HG03378 (cell line): ENCODE measurements at regions not wholly inside any gene's neighbourhood (a gene's known extent, or its start where the extent isn't known, plus 50 kb on each side); places are given as distances from the start of the nearest gene placed in this dataset.
"Not testable (repeated sequence)": the region's sequence is repeated elsewhere in the genome, so short reads cannot be mapped to it uniquely, and the experiment has no call there.

Experiments used
- ATAC-seq: cut with Tn5 transposase; IDR thresholded peaks from one replicate; pipeline ENCODE4 v1.9.1; 2021; ENCODE audit warnings: mild to moderate bottlenecking, moderate library complexity; ENCODE audit not compliant: unreplicated experiment

DNA sequence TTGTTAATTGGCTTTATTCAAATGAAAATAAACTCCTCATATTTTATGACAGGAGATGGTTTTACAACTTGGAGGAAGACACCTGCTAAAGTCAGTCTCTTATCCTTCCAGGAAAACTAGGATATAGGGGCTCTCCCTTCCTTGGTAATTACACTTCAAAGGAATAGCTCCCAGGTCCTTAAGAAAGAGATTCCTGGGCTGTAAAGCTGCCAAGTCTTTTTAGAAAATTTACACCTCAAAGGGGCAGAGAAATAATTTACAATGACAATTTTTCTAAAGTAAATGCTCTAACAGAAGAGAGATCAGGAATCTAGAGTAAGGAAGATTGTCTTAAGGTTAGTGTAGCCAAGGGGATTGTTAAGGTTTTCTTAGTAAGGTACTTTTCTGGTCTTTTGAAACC is 1359.0 kb downstream of the OLFM4 start:
- ATAC-seq, result no peak

DNA sequence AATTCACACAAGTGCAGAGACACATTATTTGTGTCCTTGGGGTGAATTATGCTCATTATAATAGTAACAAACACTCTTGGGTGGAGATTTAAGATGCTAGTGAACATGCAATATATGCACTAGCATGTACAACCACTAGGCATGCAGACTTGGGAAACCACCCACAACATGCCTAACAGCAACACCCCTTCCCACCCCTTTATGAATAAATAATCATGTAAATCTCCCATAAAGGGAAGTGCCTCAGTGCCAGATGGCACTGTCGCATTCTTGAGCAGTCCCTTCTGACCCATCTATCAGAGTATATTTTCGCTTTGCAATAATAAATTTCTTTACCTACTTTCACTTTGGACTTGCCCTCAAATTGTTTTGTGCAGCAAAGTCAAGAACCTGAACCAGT is 1362.2 kb downstream of the OLFM4 start:
- ATAC-seq, result no peak

DNA sequence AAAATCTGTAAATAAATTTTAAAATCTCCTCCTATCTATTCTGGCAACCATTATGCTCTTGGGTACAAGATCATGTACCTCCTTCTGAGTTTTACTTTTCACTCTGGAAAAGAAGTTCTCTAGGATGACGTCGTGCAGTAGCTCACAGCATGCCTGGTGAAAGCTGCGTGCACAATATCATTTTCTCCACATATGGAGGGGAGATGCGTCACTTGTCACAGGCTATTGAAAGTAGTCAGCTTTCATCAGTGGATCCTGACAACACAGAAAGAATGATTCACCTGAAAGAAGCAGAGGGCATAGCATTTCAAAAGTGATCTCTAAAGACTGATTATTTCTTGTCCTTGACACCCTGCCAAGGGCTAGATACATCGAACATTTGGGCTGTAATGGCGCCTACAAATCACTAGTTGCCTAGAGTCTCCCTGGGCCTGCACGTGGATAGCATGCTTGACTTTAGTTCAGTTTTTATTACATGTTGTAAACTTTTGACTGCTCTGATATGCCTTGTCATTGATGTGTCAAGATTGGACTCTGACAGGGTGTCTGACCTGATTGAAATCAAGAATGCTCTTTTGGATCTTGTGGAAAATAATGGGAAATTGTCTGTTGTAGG is 1365.6 kb downstream of the OLFM4 start:
- no peak for ATAC-seq

DNA sequence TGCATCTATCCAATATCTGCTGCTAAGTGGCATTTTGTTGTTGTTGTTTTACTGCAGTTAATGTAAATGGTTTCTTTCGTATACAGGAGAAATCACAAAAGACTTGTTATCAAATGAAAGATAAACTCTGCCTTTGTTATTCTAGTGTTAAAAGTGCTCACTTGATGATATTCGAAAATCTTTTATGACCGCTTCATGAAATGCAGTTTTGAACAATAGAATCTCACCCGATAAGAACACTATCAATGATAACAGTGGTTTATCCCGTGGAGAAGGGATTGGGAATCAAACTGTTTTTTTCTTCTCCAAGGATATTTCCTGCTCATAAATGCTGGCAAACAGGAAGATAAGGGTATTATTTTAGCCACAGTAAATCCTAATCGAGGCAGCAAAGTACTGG is 1366.3 kb downstream of the OLFM4 start:
- no peak for ATAC-seq

DNA sequence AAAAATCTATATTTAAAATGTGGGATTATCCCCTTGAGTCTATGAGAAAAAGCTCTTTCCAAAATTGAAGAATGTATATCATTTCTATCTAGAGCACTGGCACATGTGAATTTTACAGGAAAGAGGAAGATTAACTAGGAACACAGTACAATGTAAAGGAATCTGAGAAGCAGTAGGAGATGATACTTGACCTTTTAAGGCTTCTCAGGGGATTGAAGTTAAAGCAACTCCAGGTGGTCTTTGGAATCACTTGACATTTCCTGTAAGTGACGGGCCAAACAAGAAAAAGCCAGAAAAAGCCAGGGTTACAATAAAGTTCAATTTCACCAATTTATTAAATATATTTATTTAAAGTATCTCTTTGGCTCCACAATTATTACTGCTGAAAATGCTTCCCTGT is 1373.9 kb downstream of the OLFM4 start:
- ATAC-seq, result no peak

DNA sequence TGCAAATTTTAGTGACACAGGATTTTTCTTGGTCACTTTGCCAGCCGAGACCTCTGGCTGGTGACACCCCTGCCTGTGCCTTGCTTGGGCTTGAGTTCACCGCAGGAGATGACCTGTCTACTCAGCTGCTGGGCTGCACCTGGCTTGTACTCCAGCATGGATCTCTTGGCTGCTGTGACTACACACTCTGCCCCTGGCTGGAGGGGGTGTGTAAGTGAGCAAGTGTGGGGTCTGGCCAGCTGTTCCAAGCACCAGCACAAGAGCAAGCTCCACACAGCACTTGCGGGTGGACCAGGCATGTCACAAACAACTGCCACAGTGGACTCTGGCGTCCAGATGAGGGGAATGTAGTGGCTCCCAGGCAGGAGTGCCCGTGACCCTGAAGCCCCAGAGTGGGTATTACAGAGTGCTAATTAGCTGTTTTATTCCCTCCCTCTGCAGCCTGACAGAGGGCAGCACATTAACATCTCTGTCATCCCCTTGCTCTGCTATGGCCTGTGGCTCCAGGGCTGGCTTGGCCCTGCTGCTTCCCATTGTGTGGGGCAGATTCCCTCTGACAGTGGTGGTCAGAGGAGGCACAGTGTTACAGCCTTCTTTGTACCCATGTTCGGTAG is 1387.2 kb downstream of the OLFM4 start:
- ATAC-seq, result no peak

DNA sequence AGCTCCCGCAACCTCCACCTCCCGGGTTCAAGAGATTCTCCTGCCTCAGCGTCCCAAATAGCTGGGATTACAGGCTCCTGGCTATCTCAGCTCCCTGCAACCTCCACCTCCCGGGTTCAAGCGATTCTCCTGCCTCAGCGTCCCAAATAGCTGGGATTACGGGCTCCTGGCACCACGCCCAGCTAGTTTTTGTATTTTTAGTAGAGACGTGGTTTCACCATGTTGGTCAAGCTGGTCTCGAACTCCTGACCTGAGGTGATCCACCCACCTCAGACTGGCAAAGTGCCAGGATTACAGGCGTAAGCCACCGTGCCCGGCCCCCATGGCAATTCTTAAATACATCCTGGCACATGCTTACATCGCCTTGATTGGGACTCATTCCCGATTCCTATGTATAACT is 1394.3 kb downstream of the OLFM4 start:
- ATAC-seq, result not testable (repeated sequence)

DNA sequence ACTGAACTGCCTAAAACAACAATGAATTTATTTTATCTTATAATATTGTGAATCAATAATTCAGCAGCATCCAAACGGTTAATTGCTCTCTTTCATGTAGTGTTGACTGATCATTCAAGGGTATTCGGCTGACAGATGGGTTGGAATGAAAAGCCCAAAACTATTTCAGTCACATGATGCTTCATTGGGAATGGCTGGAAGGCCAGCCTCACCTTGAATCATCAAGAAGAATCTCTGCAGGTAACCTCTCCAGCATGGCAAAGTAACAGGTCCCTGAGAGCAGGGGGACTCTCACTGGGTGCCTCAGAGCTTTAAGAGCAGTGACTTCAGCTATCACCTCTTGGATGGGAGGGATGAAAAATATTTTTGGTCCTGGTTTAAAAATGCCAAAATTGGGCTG is 1395.7 kb downstream of the OLFM4 start:
- ATAC-seq, result no peak

DNA sequence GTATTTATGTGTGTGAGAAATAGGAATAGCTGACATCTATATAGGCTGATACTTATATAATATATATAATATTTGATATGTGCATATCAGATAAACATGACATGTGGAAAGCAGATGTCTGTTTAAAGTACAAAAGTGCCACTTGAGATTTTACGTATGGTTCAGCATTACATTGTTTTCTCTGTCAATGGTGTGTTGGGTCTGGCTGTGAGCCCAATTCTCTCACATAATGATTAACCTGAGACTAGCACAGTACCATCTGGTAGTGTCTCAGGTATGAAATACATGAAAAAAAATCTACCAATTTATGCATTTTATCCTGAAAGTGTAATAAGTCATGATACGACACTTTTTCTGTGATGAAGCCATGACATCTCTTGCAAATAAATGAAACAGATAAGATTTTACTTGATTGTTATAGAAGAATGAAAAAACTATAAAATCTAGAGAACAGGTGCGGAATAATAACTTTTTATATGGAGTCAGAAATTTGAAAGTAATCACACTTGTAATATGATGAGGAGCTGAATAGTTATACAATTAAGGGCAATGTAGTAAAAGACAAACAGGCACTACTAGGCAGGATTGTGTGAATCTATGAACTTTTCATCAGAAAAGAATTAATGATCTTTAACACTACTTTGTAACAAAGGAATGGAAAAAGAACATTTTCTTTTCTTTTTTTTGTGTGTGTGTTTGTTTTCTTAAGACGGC is 1405.0 kb downstream of the OLFM4 start:
- no peak for ATAC-seq

DNA sequence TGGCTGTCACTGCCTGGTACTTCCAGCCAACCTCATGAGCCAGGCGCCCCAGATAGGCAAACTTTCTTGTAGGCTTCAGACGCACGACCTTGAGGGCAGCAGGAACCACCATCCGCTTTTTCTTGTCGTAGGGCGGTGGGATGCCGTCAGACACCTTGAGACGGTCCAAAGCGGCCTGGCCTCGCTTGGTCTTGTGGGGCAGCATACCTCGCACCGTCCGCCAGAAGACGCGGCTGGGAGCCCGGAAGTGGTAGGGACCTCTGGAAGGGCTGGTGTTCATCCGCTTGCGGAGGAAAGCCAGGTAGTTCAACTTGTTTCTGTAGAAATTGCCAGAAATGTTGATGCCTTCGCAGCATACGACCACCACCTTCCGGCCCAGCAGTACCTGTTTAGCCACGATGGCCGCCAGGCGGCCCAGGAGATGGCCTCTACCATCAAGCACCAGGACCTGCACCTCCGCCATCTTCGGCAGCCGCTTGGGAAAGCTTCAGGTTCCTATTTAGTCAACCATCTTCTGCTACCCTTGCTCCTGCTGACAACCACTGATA is 1412.3 kb downstream of the OLFM4 start:
- ATAC-seq, result not testable (repeated sequence)

DNA sequence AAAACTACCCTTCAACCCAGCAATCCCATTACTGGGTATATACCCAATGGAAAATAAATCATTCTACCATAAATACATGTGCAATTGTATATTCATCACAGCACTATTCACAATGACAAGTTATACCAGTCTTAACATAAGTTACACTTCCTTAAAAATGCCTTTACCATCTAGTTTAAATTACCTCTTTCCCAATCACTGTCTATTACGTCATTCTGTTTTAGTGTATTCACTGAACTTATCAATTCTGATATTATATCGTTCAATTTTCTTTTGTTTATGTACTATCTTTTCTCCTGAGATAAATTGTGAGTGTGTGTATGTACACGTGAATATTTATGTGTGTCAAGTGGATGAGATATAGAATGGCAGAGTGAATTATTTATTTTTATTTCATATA is 1416.8 kb downstream of the OLFM4 start:
- ATAC-seq, result no peak

DNA sequence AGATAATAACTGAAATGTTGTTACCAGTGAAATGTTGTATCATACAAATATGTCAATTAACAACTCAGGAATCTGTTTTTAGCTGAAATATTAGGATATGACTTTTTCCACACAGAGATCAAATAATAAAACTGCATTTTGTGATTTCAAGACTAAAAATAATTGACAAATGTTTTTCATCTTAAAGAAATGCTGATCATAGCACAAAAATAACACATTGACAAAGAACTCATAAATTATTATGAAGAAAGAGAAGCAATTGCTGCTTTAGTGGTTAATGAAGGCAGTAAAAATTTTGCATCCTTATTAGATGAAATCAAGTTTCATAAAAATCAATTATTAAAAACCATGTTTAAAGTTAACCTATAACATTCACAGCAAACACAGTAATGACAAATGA is 1417.3 kb downstream of the OLFM4 start:
- no peak for ATAC-seq

DNA sequence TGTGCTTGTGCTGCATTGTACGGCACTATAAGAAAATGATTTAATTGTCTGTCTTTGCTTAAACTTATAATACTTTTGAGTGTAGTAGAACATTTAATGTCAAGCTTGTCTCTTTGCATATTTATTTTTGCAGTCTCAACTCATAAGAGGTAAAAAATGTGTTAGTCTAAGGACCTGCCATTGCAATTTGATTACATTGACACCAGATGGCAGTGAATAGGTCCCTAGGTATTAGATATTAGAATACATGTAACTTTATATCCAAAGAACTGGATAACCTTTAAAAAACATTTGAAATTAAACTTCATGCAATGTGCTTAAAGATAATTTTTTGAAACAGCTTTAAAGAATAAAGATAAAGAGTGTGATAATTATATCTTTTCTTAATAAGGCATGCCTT is 1421.3 kb downstream of the OLFM4 start:
- ATAC-seq, result no peak

DNA sequence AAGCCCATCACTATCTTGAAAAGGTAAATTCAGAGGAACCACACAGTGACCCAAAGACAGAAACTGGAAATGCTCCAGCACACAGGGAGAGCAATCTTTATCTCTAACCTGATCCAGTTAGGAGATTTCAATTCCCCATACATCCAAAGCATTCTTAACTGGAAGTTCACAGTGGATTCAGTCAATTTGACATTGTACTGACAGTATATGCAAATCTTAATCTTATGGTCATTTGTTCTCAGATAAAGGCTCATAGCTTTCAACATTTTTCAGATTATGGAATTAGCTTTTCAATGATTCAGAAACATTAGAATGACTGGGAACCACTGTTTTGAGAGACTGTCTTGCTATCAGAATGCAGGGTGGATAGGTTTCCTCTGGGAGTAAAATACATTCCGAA is 1455.6 kb downstream of the OLFM4 start:
- ATAC-seq, result no peak

DNA sequence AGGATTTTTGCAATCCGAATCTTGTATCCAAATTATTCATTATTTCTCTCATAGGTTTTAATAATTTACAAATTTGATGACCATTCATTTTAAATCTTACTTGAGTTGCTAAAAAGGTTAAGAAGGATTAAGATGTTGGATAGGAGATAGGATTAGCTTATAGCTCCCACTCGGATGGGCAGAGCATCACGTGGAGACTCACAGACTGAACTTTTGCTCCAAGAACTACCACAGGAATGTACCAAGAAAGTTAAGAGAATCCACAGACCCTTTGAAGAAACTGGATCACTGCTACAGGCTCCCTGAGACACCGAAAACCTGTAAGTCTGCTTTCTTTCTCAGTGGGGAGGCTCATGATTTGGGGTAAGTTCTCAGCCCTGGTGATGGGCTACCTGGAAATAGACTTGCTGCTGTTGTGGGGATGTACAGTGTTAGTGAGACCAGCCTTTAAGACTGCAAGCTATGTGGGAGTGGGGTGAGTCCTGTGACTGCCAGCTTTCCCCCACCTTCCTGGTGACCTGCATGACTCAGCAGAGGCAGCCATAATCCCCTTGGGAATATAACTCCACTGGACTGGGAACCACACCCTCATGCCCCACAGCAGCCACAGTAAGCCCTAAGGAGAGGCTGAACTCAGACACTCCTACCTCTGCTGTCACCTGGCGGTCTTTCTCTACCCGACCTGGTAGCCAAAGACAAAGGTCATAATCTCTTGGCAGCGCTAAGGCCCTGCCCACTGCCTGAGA is 1458.0 kb downstream of the OLFM4 start:
- ATAC-seq, result no peak

DNA sequence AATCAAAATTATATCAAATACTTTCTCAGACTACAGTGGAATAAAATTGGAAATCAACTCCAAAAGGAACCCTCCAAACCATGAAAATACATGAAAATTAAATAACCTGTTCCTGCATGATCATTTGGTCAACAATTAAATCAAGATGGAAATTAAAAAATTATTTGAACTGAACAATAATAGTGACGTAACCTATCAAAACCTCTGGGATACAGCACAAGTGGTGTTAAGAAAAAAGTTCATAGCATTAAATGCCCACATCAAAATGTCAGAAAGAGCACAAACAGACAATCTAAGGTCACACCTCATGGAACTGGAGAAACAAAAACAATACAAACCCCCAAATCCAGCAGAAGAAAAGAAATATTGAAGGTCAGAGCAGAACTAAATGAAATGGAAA is 1460.7 kb downstream of the OLFM4 start:
- no peak for ATAC-seq

DNA sequence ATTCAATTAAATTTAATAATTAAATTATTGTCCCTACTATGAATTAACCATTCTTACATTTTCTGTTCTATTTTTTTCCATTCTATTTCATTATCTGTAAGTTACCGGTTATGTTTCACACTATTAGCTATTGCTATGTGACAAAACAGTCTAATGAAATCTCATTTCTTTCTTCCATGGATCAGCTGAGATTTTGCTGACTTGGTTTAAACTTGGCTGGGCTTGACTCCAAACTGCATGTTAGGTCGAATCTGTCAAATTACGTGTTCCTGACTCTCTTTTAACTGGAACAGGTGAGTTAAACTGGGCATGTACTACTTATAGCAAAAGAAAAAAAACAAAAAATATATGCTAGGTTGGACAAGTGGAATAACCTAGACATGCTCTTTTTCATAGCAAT is 1464.4 kb downstream of the OLFM4 start:
- ATAC-seq, result no peak

DNA sequence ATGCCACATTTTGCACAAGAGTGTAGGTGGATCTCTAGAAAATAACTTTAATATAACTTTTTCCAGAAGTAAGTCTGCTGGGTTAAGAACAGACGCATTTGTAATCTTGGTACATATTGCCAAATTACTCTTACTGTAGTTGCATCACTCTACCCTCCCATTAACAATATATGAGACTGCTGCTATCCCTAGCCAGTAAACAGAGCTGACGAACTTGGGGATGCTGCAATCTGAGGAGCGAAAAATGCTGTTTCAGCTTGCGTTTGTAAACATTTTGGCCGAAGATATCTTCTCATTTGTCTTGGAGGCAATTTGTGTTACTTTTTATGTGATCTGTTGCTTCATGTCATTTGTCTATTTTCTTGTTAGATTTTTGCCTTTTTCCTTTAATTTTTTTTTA is 1482.8 kb downstream of the OLFM4 start:
- ATAC-seq, result no peak

DNA sequence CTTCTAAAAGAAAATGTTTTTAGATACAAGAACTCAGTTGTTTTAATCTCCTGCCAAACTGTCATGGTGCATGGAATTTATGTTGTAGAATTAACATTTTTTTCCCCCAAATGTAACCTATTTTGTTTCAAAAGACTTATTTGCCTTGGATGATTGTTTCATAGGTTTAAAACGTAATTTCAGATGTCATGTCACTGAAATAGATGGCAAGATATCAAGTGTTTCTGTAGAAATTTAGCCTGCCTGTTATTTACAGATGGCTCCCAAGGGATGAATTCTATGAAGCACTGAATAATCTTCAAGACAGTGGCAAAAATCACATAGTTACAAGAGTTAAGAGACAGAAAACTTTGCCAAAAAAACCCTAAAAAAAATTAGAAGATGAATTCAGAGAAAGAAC is 1484.6 kb downstream of the OLFM4 start:
- ATAC-seq, result no peak

DNA sequence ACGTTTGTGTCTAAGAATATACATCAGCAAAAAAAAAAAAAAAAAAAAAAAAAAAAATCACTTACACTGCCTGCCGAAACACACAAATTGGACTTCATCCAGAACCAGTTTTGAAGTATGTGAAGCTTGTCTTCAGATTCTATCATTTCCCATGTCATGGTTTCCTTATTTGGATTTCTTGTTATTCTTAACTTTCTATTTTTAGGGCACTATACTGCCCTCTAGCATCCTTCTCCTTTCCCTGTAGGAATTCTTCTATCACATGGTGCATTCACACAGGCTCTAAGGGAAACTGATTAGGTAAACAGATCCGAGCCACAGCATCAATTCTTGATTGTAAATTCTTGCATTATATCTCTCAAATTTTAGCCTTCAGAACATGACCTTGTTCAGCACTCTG is 1507.5 kb downstream of the OLFM4 start:
- ATAC-seq, result no peak

DNA sequence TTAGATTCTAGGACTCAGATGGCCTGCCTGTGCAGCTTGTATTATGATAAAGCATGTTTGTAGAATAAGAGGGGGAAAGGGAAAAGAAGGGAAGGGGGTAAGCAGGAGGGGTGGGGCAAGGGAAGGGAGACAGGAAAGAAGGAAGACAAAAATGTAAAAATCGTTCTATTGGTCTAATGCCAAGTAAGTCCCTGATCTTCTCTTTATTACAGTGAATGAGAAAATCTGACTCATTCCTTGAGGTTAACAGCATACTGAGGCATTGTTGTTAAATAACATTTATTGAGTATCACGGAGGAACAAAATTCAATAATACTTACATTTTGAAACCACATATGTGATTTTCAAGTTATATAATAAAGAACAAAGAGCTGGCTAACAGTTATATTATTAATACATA is 1534.7 kb downstream of the OLFM4 start:
- no peak for ATAC-seq

DNA sequence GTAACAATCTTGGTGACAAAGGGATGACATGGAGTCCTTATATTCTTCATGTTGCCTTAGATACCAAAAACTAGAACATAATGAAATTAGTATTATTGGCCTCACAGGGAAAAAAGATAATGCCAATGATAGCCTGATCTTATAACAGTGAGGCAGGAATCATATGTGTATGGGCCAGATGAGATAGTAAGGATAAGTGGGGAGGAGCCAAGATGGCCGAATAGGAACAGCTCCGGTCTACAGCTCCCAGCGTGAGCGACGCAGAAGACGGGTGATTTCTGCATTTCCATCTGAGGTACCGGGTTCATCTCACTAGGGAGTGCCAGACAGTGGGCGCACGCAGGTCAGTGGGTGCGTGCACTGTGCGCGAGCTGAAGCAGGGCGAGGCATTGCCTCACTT is 1543.4 kb downstream of the OLFM4 start:
- not testable (repeated sequence) for ATAC-seq
